Ovary (tissue), 3 donors: ENCODE measurements at regions not wholly inside any gene's neighbourhood (a gene's known extent, or its start where the extent isn't known, plus 50 kb on each side); places are given as distances from the start of the nearest gene placed in this dataset.

Experiments used
- POLR2A ChIP-seq: fragments of 450-650 bp; IDR thresholded peaks from one replicate; pipeline ENCODE4 v1.6.1; 2017; ENCODE audit warnings: antibody characterized with exemption, mild to moderate bottlenecking, moderate library complexity
- TF ChIP-seq, protein P1 (sequence below), 3 donors: fragments of 450-650 bp in 2 of 3; fragments of 200-600 bp in 1 of 3; IDR thresholded peaks; one replicate each; pipeline versions ENCODE4 v1.5.1 to v1.8.0; 2016 to 2022; ENCODE audit warnings: antibody characterized with exemption in 3 of 3, mild to moderate bottlenecking in 1 of 3
- donor health status: DM: no; HTN: no; CAD: no.

DNA sequence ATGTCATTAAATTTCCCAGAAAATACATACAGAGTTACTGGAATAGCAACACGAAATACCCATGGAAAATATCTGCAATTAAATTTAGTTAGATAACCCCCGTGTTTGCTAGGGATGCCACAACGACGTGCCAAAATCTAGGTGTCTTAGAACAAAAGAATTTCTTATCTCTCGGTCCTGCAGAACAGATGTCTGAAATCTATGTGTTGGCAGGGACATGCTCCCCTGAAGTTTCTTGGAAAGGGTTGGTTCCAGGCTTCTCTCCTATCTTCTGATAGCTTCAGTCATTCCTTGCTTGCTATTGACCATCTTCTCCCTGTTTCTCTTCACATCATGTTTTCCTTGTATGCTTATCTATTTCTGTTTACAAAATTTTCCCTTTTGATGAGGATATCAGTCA, 1067.0 kb downstream of the CDH18 start:
- TF ChIP-seq, protein P1, sequence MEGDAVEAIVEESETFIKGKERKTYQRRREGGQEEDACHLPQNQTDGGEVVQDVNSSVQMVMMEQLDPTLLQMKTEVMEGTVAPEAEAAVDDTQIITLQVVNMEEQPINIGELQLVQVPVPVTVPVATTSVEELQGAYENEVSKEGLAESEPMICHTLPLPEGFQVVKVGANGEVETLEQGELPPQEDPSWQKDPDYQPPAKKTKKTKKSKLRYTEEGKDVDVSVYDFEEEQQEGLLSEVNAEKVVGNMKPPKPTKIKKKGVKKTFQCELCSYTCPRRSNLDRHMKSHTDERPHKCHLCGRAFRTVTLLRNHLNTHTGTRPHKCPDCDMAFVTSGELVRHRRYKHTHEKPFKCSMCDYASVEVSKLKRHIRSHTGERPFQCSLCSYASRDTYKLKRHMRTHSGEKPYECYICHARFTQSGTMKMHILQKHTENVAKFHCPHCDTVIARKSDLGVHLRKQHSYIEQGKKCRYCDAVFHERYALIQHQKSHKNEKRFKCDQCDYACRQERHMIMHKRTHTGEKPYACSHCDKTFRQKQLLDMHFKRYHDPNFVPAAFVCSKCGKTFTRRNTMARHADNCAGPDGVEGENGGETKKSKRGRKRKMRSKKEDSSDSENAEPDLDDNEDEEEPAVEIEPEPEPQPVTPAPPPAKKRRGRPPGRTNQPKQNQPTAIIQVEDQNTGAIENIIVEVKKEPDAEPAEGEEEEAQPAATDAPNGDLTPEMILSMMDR (IDR thresholded peaks at IDR 0.05) = no peak
- TF ChIP-seq POLR2A = no peak
